ENCODE measurements at regions not wholly inside any gene's neighbourhood (a gene's known extent, or its start where the extent isn't known, plus 50 kb on each side); places are given as distances from the start of the nearest gene placed in this dataset.

- CTCF ChIA-PET = no interaction called here
- H3K9me3 Mint-ChIP-seq (ENCODE audit: unreplicated experiment) = peaks cover 17% of the 10 kb centered on the region
Observed at GRCh38 chr19:27887946-27888345, 1325.0 kb downstream of the UQCRFS1 start.

DNA sequence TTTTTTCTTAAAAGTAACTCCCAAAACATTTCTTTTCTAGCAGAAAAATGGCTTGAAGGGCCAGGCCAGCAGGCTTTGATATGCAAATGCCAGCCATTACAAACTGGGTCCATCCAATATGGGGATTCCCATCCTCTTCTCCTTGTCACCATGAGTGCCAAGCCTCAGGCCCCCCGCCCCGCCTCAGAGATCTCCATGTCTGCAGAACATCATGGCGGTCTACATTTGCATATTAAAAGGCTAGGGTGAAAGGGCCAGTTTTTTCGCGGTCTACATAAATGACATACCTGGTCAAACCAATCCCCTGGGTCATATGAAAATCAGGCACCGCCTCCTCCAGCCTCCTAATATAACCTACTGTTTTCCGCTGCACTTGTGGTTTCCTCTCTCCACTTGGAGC, 1327.6 kb downstream of the UQCRFS1 start:
- ChIA-PET CTCF (no interaction called here), POLR2A (no interaction called here)
- H3K36me3 Mint-ChIP-seq (ENCODE audit: insufficient read depth, unreplicated experiment) = no peaks in the 10 kb centered on the region
- no peaks in the 10 kb centered on the region for H3K4me1 Mint-ChIP-seq (ENCODE audit: insufficient read depth, unreplicated experiment)
- H3K4me3 Mint-ChIP-seq (ENCODE audit: unreplicated experiment) = no peak overlapping the region
- intact Hi-C loops (cut with micrococcal nuclease) = no loop called here
- no peak overlapping the region for H3K27ac Mint-ChIP-seq (ENCODE audit: low read depth, unreplicated experiment)
- no TSS peak for BruUV-seq (replicated peaks)
- H3K27me3 Mint-ChIP-seq (ENCODE audit: insufficient read depth, unreplicated experiment) = no peaks in the 10 kb centered on the region
- DNase-seq (ENCODE audit: unreplicated experiment) = no peak
- TF ChIP-seq CTCF (IDR thresholded peaks at IDR 0.05; ENCODE audit: unreplicated experiment) = no peak
- H3K9me3 Mint-ChIP-seq (ENCODE audit: unreplicated experiment) = peaks cover 17% of the 10 kb centered on the region

More at GRCh38 chr19:27887946-27888345, 1325.0 kb downstream of the UQCRFS1 start:
- H3K4me3 Mint-ChIP-seq (ENCODE audit: unreplicated experiment) = no peak overlapping the region
- BruUV-seq (replicated peaks) = no TSS peak
- intact Hi-C loops (cut with micrococcal nuclease) = no loop called here
- no peaks in the 10 kb centered on the region for H3K36me3 Mint-ChIP-seq (ENCODE audit: insufficient read depth, unreplicated experiment)
- no peaks in the 10 kb centered on the region for H3K27me3 Mint-ChIP-seq (ENCODE audit: insufficient read depth, unreplicated experiment)
- no peaks in the 10 kb centered on the region for H3K4me1 Mint-ChIP-seq (ENCODE audit: insufficient read depth, unreplicated experiment)
- no peak for DNase-seq (ENCODE audit: unreplicated experiment)
- TF ChIP-seq CTCF (IDR thresholded peaks at IDR 0.05; ENCODE audit: unreplicated experiment) = no peak
- POLR2A ChIA-PET = no interaction called here
- no peak overlapping the region for H3K27ac Mint-ChIP-seq (ENCODE audit: low read depth, unreplicated experiment)

DNA sequence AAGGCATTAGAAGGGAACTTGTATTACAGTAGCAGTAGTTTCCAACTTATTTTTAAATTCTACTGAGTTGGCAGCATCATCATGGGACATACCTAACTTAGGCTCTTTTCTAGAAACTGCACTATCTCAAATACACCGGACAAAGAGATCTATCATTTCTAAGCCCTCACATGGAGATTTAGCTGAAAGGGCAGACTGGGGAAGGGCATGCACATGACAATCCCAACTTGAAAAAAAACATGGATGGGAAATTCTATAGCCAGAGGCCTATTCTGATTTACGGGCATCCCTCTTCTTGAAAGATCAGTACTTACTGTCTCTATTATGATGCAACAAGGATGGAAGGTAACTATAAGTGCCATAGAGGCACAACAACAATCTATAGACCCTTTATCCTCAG, 1328.6 kb downstream of the UQCRFS1 start:
- intact Hi-C loops (cut with micrococcal nuclease) = no loop called here
- Mint-ChIP-seq H3K27ac (ENCODE audit: low read depth, unreplicated experiment) (no peak overlapping the region), H3K27me3 (ENCODE audit: insufficient read depth, unreplicated experiment) (no peaks in the 10 kb centered on the region), H3K4me1 (ENCODE audit: insufficient read depth, unreplicated experiment) (no peaks in the 10 kb centered on the region), H3K36me3 (ENCODE audit: insufficient read depth, unreplicated experiment) (no peaks in the 10 kb centered on the region), H3K4me3 (ENCODE audit: unreplicated experiment) (no peak overlapping the region), H3K9me3 (ENCODE audit: unreplicated experiment) (peaks cover 17% of the 10 kb centered on the region)
- BruUV-seq (replicated peaks) = no TSS peak
- TF ChIP-seq CTCF (IDR thresholded peaks at IDR 0.05; ENCODE audit: unreplicated experiment) = no peak
- CTCF ChIA-PET = no interaction called here
- no peak for DNase-seq (ENCODE audit: unreplicated experiment)
- POLR2A ChIA-PET = no interaction called here

DNA sequence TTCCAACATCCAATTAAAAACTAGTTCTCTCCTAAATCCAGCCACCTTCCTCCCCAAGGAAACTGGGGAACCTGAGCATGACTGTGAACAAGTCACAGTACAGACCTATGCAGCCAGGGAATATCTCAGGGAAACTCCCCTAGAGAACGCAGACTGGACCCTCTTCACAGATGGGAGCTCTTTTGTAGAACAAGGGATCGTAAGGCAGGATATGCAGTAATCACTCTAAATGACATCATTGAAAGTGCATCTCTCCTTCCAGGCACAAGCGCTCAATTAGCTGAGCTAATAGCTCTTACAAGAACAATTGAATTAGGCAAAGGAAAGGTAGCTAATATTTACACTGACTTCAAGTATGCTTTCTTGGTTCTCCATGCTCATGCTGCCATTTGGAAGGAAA, 1331.7 kb downstream of the UQCRFS1 start:
- Mint-ChIP-seq H3K27ac (ENCODE audit: low read depth, unreplicated experiment) (no peak overlapping the region), H3K4me3 (ENCODE audit: unreplicated experiment) (no peak overlapping the region), H3K9me3 (ENCODE audit: unreplicated experiment) (peaks cover 40% of the 10 kb centered on the region), H3K27me3 (ENCODE audit: insufficient read depth, unreplicated experiment) (no peaks in the 10 kb centered on the region), H3K36me3 (ENCODE audit: insufficient read depth, unreplicated experiment) (no peaks in the 10 kb centered on the region), H3K4me1 (ENCODE audit: insufficient read depth, unreplicated experiment) (no peaks in the 10 kb centered on the region)
- intact Hi-C loops (cut with micrococcal nuclease) = no loop called here
- ChIA-PET POLR2A (no interaction called here), CTCF (no interaction called here)
- DNase-seq (ENCODE audit: unreplicated experiment) = no peak
- no TSS peak for BruUV-seq (replicated peaks)
- TF ChIP-seq CTCF (IDR thresholded peaks at IDR 0.05; ENCODE audit: unreplicated experiment) = no peak
